ENCODE measurements at regions not wholly inside any gene's neighbourhood (a gene's known extent, or its start where the extent isn't known, plus 50 kb on each side); places are given as distances from the start of the nearest gene placed in this dataset.

DNA sequence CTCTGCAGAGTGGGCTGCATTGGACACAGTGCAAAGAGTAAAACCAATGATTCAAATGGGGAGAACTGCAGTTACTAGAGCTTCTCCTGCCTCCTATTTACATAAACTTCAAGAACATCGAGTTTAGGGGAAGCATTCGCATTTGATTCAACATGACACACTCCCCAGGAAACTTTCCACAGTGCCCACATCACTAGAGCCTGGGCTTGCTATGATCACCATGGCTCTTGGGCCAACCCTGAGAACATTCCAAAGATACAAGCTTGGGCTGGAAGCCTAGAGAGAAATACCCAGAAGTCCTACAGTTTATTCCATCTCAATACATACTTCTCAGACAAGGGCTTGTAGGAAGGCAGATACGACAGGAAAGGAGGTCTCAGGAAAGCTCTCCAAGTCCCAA is 337.9 kb downstream of the CD83 start:
- no peaks in the 10 kb centered on the region for H3K36me3 ChIP-seq (ENCODE audit: control insufficient read depth, insufficient read depth, low read length)
- H3K9me3 ChIP-seq (ENCODE audit: control insufficient read depth, insufficient read depth, low read length): no peaks in the 10 kb centered on the region
- no peak overlapping the region for H3K4me3 ChIP-seq (ENCODE audit: low read depth, low read length)
- H3K4me1 ChIP-seq (ENCODE audit: control insufficient read depth, insufficient read depth, low read length): no peaks in the 10 kb centered on the region
- H3K9ac ChIP-seq (ENCODE audit: low read depth, low read length): no peak overlapping the region
- no peaks in the 10 kb centered on the region for H3K27me3 ChIP-seq (ENCODE audit: control insufficient read depth, insufficient read depth, low read length)

DNA sequence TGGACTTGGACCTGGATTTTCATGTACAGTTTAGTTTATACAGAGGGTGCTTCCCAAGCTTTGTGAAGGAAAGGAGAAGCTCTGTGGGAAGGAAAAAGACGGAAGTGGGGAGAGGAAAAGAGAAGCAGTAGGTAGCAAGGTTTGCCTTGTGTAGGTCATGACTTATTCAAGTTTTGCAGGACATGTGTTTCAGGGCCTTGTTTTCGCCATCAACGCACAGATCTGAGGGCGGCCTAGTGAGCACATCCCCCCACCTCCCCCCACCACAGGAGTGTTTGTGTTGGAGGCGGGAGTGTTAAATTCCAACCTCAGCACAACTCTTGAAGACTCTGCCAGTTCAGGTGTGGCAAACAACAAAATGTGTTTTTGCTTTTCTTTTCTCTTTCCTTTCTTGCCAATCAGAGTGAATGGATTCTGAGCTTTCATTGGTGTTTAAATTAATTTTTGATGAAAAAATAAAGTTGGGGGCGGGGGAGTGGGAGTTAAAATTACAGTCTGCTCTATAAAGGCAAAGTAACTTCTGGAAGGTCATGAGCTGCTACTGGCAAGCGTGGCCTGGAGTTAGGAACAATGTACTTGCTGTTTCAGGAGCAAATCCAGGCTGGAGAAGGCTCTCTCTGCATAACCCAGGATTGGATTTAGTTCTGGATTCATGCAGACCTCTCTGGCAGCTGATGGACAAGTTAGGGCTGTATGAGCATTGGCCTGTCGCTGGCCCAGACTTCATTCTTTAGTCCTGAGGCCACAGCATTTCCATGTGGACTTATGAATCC is 338.5 kb downstream of the CD83 start:
- no peaks in the 10 kb centered on the region for H3K27me3 ChIP-seq (ENCODE audit: control insufficient read depth, insufficient read depth, low read length)
- no peaks in the 10 kb centered on the region for H3K9me3 ChIP-seq (ENCODE audit: control insufficient read depth, insufficient read depth, low read length)
- H3K4me1 ChIP-seq (ENCODE audit: control insufficient read depth, insufficient read depth, low read length): no peaks in the 10 kb centered on the region
- no peak overlapping the region for H3K9ac ChIP-seq (ENCODE audit: low read depth, low read length)
- no peaks in the 10 kb centered on the region for H3K36me3 ChIP-seq (ENCODE audit: control insufficient read depth, insufficient read depth, low read length)
- H3K4me3 ChIP-seq (ENCODE audit: low read depth, low read length): no peak overlapping the region

DNA sequence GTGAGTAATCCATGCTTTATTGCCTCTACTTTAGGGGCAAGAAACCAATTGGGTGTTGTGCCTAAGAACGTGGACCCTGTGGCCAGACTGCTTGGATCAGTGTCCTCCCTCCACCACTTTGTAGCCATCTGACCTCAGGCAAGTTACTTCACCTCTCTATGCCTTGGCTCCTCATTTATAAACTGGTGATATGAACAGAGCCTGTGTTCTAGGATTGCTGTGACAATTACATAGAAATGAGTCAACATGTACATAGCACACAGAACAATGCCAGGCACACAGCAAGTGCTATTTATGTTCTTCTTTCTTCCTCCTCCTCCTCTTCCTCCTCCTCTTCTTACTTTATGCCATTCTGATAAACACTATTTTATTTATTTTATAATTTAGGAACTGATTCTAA is 339.4 kb downstream of the CD83 start:
- Histone ChIP-seq H3K27me3 (ENCODE audit: control insufficient read depth, insufficient read depth, low read length) (no peaks in the 10 kb centered on the region), H3K9ac (ENCODE audit: low read depth, low read length) (no peak overlapping the region), H3K36me3 (ENCODE audit: control insufficient read depth, insufficient read depth, low read length) (no peaks in the 10 kb centered on the region), H3K9me3 (ENCODE audit: control insufficient read depth, insufficient read depth, low read length) (peaks cover 3% of the 10 kb centered on the region), H3K4me3 (ENCODE audit: low read depth, low read length) (no peak overlapping the region), H3K4me1 (ENCODE audit: control insufficient read depth, insufficient read depth, low read length) (no peaks in the 10 kb centered on the region)

DNA sequence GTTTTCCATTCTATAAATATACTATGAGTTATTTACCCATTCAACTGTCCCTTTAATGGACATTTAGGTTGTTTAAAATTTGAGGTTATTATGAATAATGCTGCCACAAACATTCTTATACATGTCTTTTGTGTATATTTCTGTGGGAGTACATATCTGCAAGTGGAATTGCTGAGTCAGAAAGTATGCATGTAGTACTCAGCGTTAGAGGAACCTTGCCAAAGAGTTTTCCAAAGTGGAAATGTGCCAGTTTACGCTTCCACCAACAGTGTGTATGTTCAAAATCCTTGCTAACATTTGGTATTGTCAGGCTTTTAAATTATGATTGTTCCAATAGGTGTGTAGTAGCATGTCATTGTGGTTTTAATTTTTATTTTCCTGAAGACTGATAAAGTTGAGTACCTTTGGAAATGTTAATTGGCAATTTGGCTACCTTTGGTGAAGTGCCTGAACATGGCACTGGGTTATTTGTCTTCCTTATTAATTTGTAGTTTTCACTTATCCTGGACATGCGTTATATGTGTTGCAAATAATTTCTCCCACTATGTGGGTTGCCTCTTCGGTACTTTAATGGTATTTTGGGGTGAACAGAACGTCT is 341.2 kb downstream of the CD83 start:
- Histone ChIP-seq H3K36me3 (ENCODE audit: control insufficient read depth, insufficient read depth, low read length) (no peaks in the 10 kb centered on the region), H3K4me1 (ENCODE audit: control insufficient read depth, insufficient read depth, low read length) (no peaks in the 10 kb centered on the region), H3K9ac (ENCODE audit: low read depth, low read length) (no peak overlapping the region), H3K4me3 (ENCODE audit: low read depth, low read length) (no peak overlapping the region), H3K27me3 (ENCODE audit: control insufficient read depth, insufficient read depth, low read length) (no peaks in the 10 kb centered on the region), H3K9me3 (ENCODE audit: control insufficient read depth, insufficient read depth, low read length) (peaks cover 3% of the 10 kb centered on the region)

DNA sequence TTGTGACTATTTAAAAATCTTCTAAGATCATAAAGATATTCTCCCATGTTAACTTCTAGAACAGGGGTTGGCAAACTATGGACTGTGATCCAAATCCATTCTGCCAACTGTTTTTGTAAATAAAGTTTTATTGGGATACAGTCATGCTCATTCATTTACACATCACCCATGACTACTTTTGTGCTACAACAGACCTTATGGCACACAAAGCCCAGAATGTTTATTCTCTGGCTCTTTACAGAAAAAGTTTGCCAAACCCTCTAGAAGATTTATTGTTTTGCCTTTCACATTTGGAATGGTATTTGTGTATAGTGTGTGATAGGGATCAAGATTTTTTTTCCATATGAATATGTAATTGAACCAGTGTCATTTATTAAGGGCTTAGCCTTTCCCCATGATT is 341.7 kb downstream of the CD83 start:
- Histone ChIP-seq H3K4me1 (ENCODE audit: control insufficient read depth, insufficient read depth, low read length) (no peaks in the 10 kb centered on the region), H3K9me3 (ENCODE audit: control insufficient read depth, insufficient read depth, low read length) (peaks cover 3% of the 10 kb centered on the region), H3K9ac (ENCODE audit: low read depth, low read length) (no peak overlapping the region), H3K27me3 (ENCODE audit: control insufficient read depth, insufficient read depth, low read length) (no peaks in the 10 kb centered on the region), H3K36me3 (ENCODE audit: control insufficient read depth, insufficient read depth, low read length) (no peaks in the 10 kb centered on the region), H3K4me3 (ENCODE audit: low read depth, low read length) (no peak overlapping the region)

DNA sequence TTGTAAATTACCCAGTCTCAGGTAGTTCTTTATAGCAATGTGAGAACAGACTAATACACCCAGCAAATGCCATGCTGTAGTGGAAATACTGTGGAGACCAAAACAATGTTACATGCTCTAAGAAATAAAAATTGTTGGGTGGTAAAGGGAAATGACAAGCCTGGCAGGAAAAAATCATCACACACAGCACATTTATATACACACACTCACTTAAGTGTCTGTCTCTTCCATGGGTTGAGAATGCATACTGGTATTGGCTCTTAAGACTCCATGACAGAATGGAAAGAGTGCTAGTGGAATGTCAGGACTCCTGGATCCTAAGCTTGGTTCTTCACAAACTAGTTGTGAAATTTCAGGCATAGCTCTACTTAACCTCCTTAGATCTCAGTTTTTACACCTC is 343.0 kb downstream of the CD83 start:
- Histone ChIP-seq H3K9me3 (ENCODE audit: control insufficient read depth, insufficient read depth, low read length) (peaks cover 3% of the 10 kb centered on the region), H3K9ac (ENCODE audit: low read depth, low read length) (no peak overlapping the region), H3K4me1 (ENCODE audit: control insufficient read depth, insufficient read depth, low read length) (no peaks in the 10 kb centered on the region), H3K36me3 (ENCODE audit: control insufficient read depth, insufficient read depth, low read length) (no peaks in the 10 kb centered on the region), H3K4me3 (ENCODE audit: low read depth, low read length) (no peak overlapping the region), H3K27me3 (ENCODE audit: control insufficient read depth, insufficient read depth, low read length) (no peaks in the 10 kb centered on the region)

DNA sequence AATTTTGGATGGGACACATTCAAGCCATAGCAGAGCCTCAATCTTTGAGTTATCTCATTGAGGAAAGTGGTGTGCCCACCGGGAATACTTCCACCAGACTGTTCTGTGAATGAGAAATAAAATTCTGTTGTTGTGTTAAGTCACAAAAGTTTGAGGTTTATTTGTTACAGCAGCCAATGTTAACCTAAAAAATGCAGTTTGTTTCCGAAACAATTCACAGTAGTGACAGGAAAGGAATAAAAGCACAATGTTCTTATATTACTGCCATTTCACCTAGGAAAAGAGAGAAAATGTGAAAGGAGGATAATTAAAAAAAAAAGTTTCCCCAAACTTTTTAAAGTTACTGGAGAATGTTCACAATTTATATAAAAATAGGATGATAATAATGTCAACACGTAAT is 344.6 kb downstream of the CD83 start:
- Histone ChIP-seq H3K9ac (ENCODE audit: low read depth, low read length) (no peak overlapping the region), H3K36me3 (ENCODE audit: control insufficient read depth, insufficient read depth, low read length) (no peaks in the 10 kb centered on the region), H3K4me1 (ENCODE audit: control insufficient read depth, insufficient read depth, low read length) (no peaks in the 10 kb centered on the region), H3K9me3 (ENCODE audit: control insufficient read depth, insufficient read depth, low read length) (peaks cover 3% of the 10 kb centered on the region), H3K4me3 (ENCODE audit: low read depth, low read length) (no peak overlapping the region), H3K27me3 (ENCODE audit: control insufficient read depth, insufficient read depth, low read length) (no peaks in the 10 kb centered on the region)

DNA sequence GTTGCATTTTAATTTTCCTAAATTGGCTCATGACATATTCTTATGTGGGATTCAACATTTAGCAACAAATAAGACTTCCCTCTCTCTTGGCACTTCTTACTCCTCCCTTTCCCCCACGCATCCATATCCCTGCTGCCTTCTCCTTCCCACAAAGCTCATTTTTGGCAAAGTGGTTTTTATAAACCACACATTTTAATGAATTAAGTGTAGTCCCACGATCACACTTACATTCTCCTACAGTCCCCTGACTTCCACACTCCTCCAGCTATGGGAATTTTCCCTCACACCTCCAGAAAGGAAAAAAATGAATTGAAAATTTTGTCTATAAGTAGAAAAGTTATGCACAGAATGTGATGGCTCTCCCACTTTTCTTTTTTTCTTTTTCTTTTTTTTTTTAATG is 345.0 kb downstream of the CD83 start:
- Histone ChIP-seq H3K4me3 (ENCODE audit: low read depth, low read length) (no peak overlapping the region), H3K4me1 (ENCODE audit: control insufficient read depth, insufficient read depth, low read length) (no peaks in the 10 kb centered on the region), H3K9me3 (ENCODE audit: control insufficient read depth, insufficient read depth, low read length) (peaks cover 3% of the 10 kb centered on the region), H3K9ac (ENCODE audit: low read depth, low read length) (no peak overlapping the region), H3K27me3 (ENCODE audit: control insufficient read depth, insufficient read depth, low read length) (no peaks in the 10 kb centered on the region), H3K36me3 (ENCODE audit: control insufficient read depth, insufficient read depth, low read length) (no peaks in the 10 kb centered on the region)

DNA sequence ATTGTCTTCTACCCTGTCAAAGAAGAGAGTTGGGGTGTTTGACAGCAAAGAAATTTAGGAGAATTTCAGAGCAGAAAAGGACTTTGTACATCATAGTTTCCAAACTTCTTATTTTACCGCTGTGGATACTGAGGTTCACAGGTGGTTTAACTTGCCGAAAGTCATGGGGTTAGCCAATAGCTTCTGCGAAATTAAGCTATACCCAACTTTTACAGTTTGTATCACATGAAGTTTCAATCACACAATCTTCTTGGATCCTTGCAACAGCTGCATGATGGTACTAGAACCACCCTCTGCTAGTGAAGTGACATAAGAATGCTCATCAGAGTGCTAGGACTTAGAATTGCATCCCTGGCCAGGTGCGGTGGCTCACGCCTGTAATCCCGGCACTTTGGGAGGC is 345.5 kb downstream of the CD83 start:
- H3K9me3 ChIP-seq (ENCODE audit: control insufficient read depth, insufficient read depth, low read length): peaks cover 3% of the 10 kb centered on the region
- H3K4me1 ChIP-seq (ENCODE audit: control insufficient read depth, insufficient read depth, low read length): no peaks in the 10 kb centered on the region
- H3K27me3 ChIP-seq (ENCODE audit: control insufficient read depth, insufficient read depth, low read length): no peaks in the 10 kb centered on the region
- H3K9ac ChIP-seq (ENCODE audit: low read depth, low read length): no peak overlapping the region
- H3K36me3 ChIP-seq (ENCODE audit: control insufficient read depth, insufficient read depth, low read length): no peaks in the 10 kb centered on the region
- no peak overlapping the region for H3K4me3 ChIP-seq (ENCODE audit: low read depth, low read length)

DNA sequence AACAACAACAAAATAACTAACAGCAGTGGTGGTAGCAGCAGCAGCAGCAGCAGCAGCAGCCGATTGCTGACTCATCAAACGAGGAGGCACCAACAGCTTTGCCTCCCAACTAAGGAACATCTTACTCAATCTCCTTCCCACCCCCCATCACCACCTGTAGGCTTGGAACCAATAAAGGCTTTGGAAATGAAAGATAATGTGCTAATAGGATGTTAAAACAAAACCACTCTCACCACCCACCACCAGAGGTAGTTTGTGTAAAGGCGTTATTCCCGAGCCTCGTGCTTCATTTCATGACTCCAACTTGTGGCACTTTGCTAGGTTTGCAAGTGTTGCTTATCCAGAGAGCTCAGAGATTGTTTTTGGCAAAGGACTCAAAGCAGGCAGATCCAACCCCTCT is 346.5 kb downstream of the CD83 start:
- Histone ChIP-seq H3K4me1 (ENCODE audit: control insufficient read depth, insufficient read depth, low read length) (no peaks in the 10 kb centered on the region), H3K27me3 (ENCODE audit: control insufficient read depth, insufficient read depth, low read length) (no peaks in the 10 kb centered on the region), H3K4me3 (ENCODE audit: low read depth, low read length) (no peak overlapping the region), H3K9me3 (ENCODE audit: control insufficient read depth, insufficient read depth, low read length) (peaks cover 3% of the 10 kb centered on the region), H3K36me3 (ENCODE audit: control insufficient read depth, insufficient read depth, low read length) (no peaks in the 10 kb centered on the region), H3K9ac (ENCODE audit: low read depth, low read length) (no peak overlapping the region)

DNA sequence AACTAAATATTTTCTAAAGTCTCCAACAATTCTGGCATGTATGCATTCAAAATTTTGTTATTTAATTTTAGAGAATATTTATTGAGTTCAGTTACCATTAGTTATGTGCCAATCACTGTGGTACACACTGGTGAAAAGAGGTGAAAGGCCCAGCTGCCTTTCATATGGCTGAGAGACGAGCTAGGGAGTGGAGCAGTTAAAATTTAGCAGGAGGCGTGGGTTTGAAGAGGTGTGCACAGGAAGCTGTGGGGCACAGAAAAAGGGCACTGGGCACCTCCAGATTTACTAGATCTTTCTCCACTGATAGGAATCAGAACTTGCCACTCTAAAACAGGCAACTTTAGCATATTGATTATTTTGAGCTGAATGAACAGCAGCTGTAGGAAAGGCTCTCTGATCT is 347.1 kb downstream of the CD83 start:
- no peaks in the 10 kb centered on the region for H3K27me3 ChIP-seq (ENCODE audit: control insufficient read depth, insufficient read depth, low read length)
- no peak overlapping the region for H3K4me3 ChIP-seq (ENCODE audit: low read depth, low read length)
- H3K9ac ChIP-seq (ENCODE audit: low read depth, low read length): no peak overlapping the region
- no peaks in the 10 kb centered on the region for H3K36me3 ChIP-seq (ENCODE audit: control insufficient read depth, insufficient read depth, low read length)
- H3K4me1 ChIP-seq (ENCODE audit: control insufficient read depth, insufficient read depth, low read length): no peaks in the 10 kb centered on the region
- peaks cover 3% of the 10 kb centered on the region for H3K9me3 ChIP-seq (ENCODE audit: control insufficient read depth, insufficient read depth, low read length)

DNA sequence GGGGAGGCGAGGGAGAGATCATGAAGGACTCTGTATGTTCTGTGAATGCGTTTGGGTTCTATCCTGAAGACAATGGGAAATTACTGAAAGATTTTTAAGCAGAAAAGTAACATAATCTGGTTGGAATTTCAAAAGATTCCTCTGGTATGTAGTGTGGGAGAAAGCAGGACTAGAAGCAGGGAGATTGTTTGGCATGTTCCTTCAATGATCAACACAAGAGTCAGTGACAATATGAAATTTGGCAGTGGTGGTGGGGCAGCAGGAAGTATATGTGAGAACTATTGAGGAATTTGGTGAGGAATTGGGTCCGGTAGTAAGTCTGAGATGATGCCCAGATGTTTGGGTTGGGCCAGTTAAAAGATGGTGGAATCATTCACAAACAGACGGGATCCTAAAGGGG is 348.7 kb downstream of the CD83 start:
- peaks cover 3% of the 10 kb centered on the region for H3K9me3 ChIP-seq (ENCODE audit: control insufficient read depth, insufficient read depth, low read length)
- no peaks in the 10 kb centered on the region for H3K4me1 ChIP-seq (ENCODE audit: control insufficient read depth, insufficient read depth, low read length)
- no peak overlapping the region for H3K9ac ChIP-seq (ENCODE audit: low read depth, low read length)
- no peaks in the 10 kb centered on the region for H3K36me3 ChIP-seq (ENCODE audit: control insufficient read depth, insufficient read depth, low read length)
- no peak overlapping the region for H3K4me3 ChIP-seq (ENCODE audit: low read depth, low read length)
- H3K27me3 ChIP-seq (ENCODE audit: control insufficient read depth, insufficient read depth, low read length): no peaks in the 10 kb centered on the region
